ENCODE measurements at regions not wholly inside any gene's neighbourhood (a gene's known extent, or its start where the extent isn't known, plus 50 kb on each side); places are given as distances from the start of the nearest gene placed in this dataset.

DNA sequence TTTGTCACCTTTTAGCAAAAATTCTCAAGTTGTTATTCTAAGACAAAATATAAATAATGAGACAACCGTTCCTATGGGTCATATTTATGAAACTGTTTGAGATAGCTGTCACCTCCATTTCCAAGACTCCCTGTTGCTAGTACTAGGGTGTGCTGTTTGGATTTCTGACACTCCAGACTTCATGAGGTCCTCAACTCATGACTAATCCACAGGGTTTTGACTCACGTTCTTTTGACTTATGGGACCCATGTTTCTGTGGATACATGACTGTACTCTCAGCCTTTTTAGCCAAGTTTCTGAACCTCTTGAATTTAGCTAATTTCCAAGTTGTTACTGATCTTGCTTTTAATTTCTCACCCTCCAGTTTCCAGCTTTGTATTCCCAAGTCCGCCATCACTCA, 178.7 kb upstream of the FAM98A start:
- no peak for ATAC-seq (ENCODE audit: poor library complexity)
- intact Hi-C loops (cut with DNase I) = no loop called here
- no peak for DNase-seq

DNA sequence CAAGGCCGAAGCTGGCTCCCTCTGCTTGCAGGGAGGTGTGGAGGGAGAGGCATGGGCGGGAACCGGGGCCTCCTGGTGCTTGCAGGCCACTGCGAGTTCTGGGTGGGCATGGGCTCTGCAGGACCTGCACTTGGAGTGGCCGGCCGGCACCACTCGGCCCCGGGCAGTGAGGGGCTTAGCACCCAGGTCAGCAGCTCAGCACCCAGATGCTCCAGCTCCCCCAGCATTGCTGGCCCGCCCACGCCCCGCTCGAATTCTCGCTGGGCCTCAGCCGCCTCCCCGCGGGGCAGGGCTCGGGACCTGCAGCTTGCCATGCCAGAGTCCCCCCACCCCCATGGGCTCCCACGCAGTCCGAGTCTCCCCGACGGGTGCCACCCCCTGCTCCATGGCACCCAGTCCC, 176.2 kb upstream of the FAM98A start:
- DNase-seq = no peak
- no peak for ATAC-seq (ENCODE audit: poor library complexity)
- intact Hi-C loops (cut with DNase I) = no loop called here

DNA sequence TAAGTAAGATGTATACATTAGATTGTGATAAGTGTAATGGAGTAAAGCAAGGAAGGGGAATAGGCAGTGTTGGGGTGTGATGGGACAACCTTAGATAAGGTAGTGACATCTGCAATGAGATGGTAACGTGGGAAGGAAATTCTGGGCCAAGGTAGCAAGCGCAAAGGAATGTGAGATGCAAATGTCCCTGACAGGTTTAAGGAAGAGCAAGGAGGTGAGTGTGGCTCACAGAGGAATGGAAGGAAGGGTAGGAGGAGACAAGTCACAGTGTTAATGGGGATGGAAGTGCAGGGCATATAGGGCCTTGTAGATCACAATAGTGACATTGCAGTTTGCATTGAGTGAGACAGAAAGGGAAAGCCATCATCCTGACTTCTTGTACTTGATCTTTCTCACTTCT, 170.9 kb upstream of the FAM98A start:
- intact Hi-C loops (cut with DNase I) = no loop called here
- DNase-seq (no peak), ATAC-seq (ENCODE audit: poor library complexity) (no peak)

DNA sequence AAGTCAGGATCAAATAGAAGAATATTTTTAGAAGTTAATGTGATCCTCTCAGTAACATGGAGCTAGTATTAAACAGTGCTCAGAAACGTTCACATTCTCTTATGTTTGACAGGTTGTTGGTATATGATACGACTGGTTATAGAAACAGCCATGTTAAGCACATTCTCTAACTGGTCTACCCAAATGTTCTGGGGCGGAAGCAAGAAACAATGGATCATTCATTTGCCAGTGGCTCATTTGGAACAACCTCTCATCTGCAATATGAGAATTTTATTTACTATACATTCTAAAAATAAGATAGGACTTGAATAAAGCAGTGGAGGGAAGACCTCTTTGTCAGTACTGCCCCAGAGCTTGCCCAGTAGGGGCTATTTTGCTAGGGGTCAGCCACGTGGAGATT, 167.1 kb upstream of the FAM98A start:
- no peak for ATAC-seq (ENCODE audit: poor library complexity)
- no peak for DNase-seq
- intact Hi-C loops (cut with DNase I) = no loop called here

DNA sequence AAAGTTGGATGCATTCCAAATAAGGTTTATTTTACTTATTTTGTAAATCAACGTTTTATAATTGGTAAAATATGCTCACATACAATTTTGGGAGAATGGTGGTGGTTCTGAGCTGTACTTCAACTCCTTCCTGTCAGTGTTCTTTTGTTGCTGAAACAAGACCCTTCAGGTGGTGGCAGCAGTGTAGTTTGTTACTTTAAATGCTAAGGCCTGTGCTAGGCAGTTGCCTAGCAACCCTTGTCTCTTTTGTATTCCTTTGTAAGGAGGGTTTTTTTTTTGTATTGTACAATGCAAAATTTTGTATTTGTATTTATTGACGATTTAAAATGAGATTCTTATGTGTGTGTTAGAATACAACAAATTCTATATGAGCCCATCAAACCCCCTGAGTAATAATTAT, 166.0 kb upstream of the FAM98A start:
- ATAC-seq (ENCODE audit: poor library complexity) (no peak), DNase-seq (no peak)
- intact Hi-C loops (cut with DNase I) = no loop called here

DNA sequence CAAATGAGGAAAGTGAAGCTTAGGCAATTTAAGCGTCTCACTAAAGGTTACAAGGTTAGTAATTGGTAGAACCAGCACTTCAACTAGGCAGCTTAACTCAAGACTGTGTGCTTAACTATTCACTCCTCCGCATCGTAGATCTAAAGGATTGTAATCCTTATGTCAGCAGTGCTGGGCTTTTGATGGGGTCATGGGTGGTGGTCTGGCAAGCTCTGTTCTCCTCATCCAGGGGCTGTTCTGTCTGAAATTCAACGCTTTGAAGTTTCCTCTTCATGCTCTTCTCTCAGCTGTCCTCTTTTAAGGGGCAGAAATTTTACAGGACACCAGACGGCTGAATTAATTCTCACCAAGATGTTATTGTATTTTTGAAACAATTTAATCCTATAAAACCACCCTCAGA, 165.5 kb upstream of the FAM98A start:
- no peak for DNase-seq
- intact Hi-C loops (cut with DNase I) = no loop called here

DNA sequence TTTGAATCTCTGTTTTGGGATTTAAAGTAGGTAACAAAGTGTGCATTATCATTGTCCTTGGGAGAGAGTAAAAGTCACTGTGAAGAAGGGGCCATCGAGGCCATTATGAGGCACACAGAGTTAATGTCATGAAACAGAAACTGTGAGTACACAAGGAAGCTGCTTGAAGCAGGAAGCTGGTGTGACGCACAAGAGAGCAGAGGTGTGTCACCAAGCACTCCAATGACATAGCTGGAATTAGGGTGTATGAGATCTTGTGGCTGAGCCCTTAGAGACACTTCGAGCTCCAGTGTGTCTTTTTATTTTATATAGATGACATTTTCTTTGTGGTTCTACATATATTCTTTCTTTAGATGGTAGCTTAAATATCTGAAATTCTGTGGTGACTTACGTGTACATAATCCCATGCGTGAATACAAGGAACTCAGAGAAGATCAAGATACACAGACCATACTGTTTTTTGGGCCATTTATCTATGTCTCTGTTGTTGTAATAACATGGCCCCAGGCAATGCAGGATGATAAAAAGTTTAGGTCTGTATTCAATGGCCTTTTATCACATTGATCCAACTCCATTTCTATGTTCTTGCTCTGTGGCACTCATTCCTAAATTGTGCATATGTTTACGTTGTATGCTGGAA, 164.7 kb upstream of the FAM98A start:
- no peak for DNase-seq
- intact Hi-C loops (cut with DNase I) = no loop called here
- ATAC-seq (ENCODE audit: poor library complexity) = no peak

More for the DNA sequence above, 165.5 kb upstream of the FAM98A start:
- ATAC-seq (ENCODE audit: poor library complexity) = no peak

DNA sequence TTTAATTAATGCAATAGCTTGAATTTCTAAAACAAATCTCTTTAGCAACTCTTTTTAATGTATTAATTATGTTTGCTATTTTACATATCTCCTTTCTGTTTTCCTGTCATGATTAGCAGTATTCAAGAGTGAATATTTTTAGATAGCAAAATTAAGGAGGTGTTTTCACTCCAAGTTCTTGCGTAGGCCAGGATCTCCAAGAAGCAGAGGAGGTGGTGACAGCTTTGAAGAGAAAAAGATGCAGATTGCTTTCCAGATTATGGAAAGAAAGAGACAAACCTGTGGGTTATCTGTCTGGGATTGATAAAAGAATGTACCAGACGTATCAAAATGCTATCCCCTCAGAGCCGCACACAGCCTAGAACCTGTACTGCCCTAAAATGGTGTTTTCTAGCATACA, 163.5 kb upstream of the FAM98A start:
- DNase-seq (no peak), ATAC-seq (ENCODE audit: poor library complexity) (no peak)
- intact Hi-C loops (cut with DNase I) = no loop called here

DNA sequence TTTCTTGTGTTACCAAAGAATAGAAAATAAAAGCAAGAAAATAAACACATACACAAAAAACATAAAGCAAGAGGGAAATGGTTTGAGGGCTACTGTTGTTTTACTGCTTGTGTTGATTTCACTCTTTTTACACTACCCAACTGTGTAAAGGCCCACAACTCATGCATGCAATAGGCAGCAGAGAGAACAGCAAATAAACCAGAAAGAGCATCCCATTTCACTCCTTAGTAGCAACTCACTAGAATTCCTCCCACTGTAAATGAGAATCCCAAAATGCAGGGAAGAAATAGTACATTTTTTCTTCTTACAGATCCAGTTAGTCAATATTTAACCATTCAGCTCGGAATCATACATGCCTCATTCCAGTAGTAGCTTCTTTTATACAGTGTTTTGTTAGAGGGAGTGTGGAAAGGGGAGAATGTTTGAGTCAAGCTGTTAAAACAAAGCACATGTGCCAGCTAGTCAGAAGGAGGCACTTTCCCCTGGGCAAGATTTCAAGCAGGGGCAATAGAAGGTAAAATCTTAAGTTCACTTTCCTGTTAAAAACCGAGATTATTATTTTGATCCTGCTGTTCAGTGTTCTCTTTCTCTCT, 147.2 kb upstream of the FAM98A start:
- DNase-seq = no peak
- intact Hi-C loops (cut with DNase I) = no loop called here
- no peak for ATAC-seq (ENCODE audit: poor library complexity)

DNA sequence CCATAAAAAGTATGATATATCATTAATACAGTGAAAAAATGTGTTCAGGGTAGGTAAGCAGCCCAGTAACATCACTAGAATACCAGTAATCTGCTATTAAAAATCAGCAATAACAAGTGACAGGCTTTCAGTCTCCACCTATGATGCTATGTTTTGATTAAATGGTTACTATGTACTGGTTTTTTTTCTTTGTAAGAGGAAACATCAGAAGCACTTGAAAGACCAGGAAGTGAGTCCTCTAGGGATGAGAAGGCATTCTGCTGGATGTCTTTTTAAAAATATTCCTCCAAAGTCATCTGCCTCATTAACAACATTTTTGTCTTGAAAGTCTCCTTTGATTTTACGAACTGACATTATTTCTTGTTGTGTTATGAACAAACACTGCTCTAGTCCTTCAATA, 136.0 kb upstream of the FAM98A start:
- intact Hi-C loops (cut with DNase I) = no loop called here
- DNase-seq (no peak), ATAC-seq (ENCODE audit: poor library complexity) (no peak)

DNA sequence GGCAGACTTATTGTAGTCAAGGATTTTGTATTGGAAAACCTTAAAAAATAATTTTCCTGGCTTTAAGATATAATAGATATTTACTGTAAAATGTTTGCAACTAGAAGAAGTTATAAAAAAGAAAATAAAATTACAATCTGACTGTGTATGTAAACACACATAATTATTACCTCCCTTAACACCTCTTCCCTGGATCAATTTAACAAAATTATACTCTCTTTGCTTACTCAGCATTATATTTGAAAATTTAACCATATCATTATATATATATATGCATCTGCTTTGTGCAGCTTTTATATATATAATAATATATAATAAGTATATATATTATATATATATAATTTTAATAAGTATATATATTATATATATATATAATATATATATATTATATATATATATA, 131.7 kb upstream of the FAM98A start:
- DNase-seq (no peak), ATAC-seq (ENCODE audit: poor library complexity) (no peak)
- intact Hi-C loops (cut with DNase I) = no loop called here

DNA sequence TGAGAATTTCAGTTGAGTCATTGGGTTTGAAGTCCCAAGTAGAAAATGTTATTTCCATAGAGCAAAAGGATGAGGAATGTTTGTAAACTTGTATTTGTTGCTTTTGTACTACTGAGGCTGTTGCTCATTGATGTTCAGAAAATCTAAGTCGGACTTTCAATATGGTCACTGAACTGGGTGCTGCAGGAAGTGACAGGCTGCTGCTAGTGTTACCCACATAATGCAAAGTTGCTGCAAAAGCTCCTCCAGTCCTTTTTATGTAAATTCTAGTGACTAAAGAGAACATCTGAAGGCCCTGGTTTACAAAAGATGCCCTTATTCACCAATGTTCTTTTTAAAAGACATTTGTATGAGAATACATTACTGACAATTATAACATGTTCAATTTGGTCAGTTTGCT, 131.1 kb upstream of the FAM98A start:
- ATAC-seq (ENCODE audit: poor library complexity) (no peak), DNase-seq (no peak)
- intact Hi-C loops (cut with DNase I) = no loop called here

DNA sequence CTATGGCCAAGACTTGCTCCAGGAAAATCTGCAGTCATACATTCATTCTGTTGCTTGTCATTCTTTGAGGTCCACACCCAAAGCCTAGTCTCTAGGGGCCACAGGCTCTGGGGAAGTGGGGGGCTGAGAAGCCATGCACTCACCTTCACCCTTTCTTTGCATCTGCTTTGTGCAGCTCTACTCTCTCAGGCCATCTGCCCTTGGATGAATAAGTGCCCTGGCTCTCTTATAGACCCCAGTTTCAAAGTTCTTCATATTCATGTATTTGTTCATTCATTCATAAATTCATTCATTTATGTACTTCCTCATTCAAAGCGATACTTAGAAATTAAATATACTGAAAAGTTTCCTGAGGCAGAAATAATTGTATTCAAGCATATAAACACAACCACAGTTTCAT, 130.3 kb upstream of the FAM98A start:
- DNase-seq (no peak), ATAC-seq (ENCODE audit: poor library complexity) (no peak)
- intact Hi-C loops (cut with DNase I) = no loop called here

DNA sequence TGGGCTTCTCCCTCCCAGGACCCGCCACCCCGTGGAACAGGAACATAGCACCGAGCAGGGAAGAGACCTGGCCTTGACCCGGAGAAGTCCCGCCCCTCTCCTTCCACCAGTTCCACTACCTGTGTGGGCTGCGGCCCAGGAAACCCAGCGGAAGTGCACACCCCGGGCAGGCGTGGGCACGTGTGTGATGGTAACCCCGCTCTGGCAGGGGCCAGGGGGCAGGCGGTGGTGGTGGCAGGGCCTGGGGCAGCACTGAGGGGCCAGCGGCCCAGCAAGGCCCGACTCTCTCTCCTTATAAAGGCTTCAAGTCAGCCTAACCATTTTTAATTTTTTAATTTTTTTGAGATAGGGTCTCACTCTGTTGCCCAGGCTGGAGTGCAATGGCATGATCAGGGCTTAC, 129.0 kb upstream of the FAM98A start:
- ATAC-seq (ENCODE audit: poor library complexity) (no peak), DNase-seq (no peak)
- intact Hi-C loops (cut with DNase I) = no loop called here

DNA sequence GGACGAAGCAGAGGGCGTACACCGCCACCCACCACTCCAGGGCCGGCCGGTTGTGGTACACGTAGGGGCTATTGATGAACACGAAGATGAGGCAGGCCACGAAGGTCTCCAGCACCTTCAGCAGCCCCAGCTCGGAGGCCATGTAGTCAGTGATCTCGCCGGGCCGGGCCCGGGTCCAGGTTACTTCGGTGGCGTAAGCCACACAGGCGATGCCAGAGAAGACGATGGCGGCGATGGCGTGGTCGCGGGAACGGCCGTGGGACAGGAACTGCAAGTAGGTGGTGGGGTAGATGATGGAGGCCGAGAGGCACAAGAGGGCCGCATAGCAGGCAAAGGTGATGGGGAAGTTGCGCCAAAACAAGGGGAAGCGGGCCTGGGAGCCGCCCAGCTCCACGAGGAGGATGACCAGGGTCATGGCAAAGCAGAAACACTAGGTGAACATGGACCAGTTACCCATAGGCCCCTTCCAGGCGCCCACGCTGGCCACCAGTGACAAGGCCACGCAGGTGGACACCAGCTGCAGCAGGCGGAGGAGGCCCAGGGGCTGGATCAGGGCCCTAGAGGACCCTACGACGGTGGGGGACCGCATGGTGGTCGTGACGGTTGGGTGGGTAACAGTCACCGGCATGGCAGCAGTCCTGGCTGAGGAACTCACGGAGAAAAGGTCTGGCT, 128.4 kb upstream of the FAM98A start:
- DNase-seq = no peak

DNA sequence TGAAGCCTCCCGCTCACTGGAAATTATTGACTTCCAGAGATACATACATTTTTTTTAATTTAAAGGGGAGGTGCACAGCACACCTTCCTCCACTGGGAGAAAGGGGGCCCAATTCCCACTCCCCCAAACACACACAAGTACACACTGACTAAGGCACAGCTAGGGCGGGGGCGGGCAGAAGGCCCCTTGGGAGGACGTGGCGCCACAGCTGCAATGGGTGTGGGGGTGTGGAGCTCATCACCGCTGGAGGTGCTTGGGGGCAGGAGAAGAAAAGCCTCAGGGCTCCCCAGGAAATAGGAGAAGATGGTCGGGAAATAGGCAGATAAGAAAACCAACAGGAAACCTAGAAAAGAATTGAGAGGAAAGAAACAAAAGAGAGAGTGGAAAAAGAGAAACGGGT, 127.3 kb upstream of the FAM98A start:
- DNase-seq (no peak), ATAC-seq (ENCODE audit: poor library complexity) (no peak)
- intact Hi-C loops (cut with DNase I) = no loop called here

More for the DNA sequence above, 128.4 kb upstream of the FAM98A start:
- no peak for ATAC-seq (ENCODE audit: poor library complexity)
- intact Hi-C loops (cut with DNase I) = no loop called here

DNA sequence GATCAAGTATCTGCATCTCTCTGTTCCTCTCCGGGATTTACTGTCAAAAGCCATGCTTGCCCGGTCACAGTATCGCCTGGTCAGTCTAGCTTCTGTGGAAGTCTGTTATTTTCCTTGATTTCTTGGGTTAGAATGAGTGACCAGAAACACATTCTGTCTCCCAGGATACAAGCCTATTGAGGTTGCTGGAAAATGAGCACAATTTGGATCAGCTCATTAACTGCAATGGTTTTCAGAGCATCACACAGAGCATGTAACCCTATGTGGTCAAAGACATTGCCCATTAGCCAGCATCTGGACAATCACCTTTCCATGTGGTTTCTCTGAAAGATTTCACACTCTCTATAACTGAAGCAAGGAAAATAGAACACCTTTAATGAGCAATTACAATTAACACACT, 124.2 kb upstream of the FAM98A start:
- intact Hi-C loops (cut with DNase I) = no loop called here

DNA sequence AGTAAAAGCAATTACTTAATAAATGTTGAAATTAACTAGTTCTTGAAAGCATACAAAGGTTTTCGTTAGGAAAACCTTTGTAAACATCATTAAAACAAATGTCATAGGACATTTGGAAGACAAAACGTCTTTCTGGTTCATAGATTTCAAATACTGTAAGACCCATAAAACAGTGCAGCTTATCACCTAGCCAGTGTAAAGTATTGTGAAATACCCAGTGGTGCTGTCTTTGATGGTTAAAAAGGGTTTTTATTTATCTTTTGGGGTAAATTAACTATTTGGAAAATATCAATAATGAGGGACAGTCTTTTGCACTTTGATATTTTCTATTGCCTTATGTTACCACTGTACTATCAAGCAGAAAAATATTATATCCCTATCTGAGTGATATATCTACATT, 120.0 kb upstream of the FAM98A start:
- ATAC-seq (ENCODE audit: poor library complexity) (no peak), DNase-seq (no peak)
- intact Hi-C loops (cut with DNase I) = no loop called here

More for the DNA sequence above, 124.2 kb upstream of the FAM98A start:
- ATAC-seq (ENCODE audit: poor library complexity) (no peak), DNase-seq (no peak)

DNA sequence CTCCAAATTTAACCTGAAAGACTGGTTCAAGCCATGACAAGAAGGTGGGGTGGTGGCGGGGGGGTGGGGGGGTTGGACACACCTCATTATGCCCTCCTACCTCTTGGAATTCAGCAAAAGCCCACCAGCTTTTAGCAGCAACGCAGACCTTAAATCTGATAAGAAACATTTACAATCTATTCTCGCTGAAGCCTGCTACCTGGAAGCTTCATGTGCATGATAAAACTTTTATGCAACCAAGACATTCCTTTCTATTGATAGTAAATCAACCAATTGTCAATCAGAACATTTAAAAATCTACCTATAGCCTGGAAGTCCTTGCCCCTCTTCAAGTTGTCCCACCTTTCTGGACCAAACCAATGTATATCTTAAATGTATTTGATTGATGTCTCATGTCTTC, 113.6 kb upstream of the FAM98A start:
- intact Hi-C loops (cut with DNase I) = no loop called here
- DNase-seq (no peak), ATAC-seq (ENCODE audit: poor library complexity) (no peak)

DNA sequence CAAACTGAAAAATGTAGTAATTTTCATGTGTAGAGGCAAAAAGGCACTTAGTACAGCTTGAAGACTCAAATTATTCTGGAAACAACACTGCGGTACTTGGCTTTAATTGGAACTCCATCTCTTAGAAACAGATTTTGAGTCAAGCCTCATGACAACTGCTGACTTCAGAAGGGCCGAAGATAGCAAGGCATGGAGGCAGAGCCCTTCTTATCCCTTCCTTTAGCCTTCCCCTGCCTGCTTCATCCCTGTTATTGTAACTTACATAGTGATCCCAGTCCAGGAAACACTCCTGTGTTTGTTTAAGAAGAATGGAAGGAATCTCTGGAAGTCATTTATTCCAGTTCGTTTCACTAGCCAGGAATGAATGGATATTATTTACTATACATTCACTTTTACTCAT, 110.9 kb upstream of the FAM98A start:
- intact Hi-C loops (cut with DNase I) = no loop called here
- DNase-seq (no peak), ATAC-seq (ENCODE audit: poor library complexity) (no peak)

DNA sequence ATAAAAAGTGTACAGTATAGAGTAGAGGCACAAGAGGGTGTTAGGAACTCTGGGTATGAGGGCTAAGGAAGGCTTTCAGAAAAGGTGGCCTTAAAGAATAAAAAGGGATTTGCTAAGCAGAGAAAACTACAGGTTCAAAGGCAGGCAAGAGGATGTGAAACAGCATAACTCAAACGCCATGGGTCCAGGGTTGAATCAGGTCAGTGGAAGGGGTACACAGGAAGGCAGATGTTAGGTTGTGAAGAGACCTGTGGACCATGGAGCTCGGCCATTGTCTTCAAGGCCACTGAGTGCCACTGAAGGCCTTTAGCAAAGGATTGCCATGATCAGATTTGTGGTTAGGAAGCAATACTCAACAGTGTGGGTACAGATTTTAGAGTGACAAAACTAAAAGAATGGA, 108.2 kb upstream of the FAM98A start:
- intact Hi-C loops (cut with DNase I) = no loop called here
- ATAC-seq (ENCODE audit: poor library complexity) (no peak), DNase-seq (no peak)

Data from Right ventricle myocardium superior (tissue), 1 donor.